ENCODE measurements at regions not wholly inside any gene's neighbourhood (a gene's known extent, or its start where the extent isn't known, plus 50 kb on each side); places are given as distances from the start of the nearest gene placed in this dataset.

DNA sequence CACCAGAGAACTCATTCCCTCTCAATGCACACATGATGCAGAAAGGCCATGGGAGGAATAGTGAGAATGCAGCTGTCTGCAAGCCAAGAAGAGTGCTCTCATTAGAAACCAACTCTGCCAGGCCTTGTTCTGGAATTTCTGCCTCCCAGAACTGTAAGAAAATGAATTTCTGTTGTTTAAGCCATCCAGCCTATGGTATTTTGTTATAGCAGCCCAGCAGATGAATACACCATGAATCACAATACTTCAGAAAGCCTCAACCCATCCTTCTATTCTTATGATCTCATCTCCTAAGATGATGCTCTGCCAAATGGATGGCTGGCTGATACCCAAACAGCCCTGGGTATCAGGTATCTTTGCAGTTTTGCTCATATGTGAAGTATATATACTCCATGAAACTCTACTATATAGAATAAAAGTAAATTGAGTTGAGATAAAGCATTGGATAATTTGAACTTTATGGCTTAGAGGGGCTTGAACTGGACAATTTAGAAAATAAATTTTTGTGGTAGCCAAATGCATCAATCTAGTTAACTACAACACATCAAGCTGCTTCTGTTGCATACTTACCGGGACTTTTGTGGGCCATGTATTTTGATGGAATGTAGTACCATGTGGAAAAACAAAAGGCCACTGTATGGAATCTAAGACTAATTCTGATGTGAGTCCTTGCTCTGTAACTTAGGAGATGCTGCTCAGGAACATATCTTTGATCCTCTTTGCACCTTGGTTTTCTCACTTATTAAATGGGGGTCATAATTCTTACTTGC is 245.9 kb downstream of the HS3ST1 start:
- no peak for DNase-seq (ENCODE audit: low spot score)
- in situ Hi-C loops (cut with MboI; ENCODE audit: low sequenced_read_pairs, unreplicated experiment), result no loop called here
- TF ChIP-seq CTCF (IDR thresholded peaks at IDR 0.05; ENCODE audit: borderline replicate concordance, control extremely low read depth, extremely low read depth, insufficient read depth, missing control alignments), result no peak

GRCh38 chr4:11182031-11182430 is 246.7 kb downstream of the HS3ST1 start:
- TF ChIP-seq CTCF (IDR thresholded peaks at IDR 0.05; ENCODE audit: borderline replicate concordance, control extremely low read depth, extremely low read depth, insufficient read depth, missing control alignments), result no peak
- DNase-seq (ENCODE audit: low spot score), result no peak
- in situ Hi-C loops (cut with MboI; ENCODE audit: low sequenced_read_pairs, unreplicated experiment), result no loop called here

- DNase-seq (ENCODE audit: low spot score), result no peak
- in situ Hi-C loops (cut with MboI; ENCODE audit: low sequenced_read_pairs, unreplicated experiment), result no loop called here
- TF ChIP-seq CTCF (IDR thresholded peaks at IDR 0.05; ENCODE audit: borderline replicate concordance, control extremely low read depth, extremely low read depth, insufficient read depth, missing control alignments), result no peak
Measured at GRCh38 chr4:11179796-11180195, 248.9 kb downstream of the HS3ST1 start.

- DNase-seq (ENCODE audit: low spot score), result no peak
- TF ChIP-seq CTCF (IDR thresholded peaks at IDR 0.05; ENCODE audit: borderline replicate concordance, control extremely low read depth, extremely low read depth, insufficient read depth, missing control alignments), result no peak
- in situ Hi-C loops (cut with MboI; ENCODE audit: low sequenced_read_pairs, unreplicated experiment), result no loop called here
Measured at GRCh38 chr4:11178433-11178832, 250.3 kb downstream of the HS3ST1 start.

DNA sequence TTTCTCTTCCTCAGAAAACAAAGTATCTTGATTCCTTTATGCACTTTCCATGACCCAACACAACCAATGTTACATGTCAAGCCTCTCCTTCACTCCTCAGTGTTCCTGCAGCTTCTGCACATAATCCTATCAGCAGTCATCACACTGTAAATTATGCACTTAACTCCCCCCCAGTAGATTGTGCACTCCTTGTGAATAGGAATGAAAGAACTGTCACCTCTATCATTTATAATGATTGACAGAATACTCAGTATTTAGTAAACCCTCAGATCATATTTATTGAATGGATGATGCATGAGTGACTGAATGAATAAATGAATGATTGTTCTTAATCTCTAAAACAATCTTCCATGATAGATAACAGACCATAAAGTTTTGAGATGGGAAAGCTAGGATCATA is 253.3 kb downstream of the HS3ST1 start:
- no peak for DNase-seq (ENCODE audit: low spot score)
- TF ChIP-seq CTCF (IDR thresholded peaks at IDR 0.05; ENCODE audit: borderline replicate concordance, control extremely low read depth, extremely low read depth, insufficient read depth, missing control alignments), result no peak
- in situ Hi-C loops (cut with MboI; ENCODE audit: low sequenced_read_pairs, unreplicated experiment), result no loop called here

DNA sequence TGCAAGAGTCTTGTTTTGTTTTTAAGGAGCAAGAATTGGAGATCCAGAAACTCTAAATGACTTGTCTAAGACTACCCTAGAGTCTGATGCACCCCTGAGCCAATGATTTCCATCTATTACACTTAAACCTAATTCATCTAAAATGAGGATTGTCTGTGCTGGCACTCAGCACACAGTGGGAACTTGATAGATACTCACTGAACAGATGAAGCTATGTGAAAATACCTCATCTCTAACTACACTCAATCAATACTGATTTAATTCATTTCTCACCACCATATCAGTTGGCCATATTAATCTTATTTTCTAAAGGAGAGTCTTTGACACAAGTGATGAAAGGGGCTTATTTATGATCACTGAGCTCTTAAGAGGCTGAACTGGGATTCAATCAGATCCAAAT is 262.1 kb downstream of the HS3ST1 start:
- TF ChIP-seq CTCF (IDR thresholded peaks at IDR 0.05; ENCODE audit: borderline replicate concordance, control extremely low read depth, extremely low read depth, insufficient read depth, missing control alignments), result no peak
- in situ Hi-C loops (cut with MboI; ENCODE audit: low sequenced_read_pairs, unreplicated experiment), result no loop called here
- DNase-seq (ENCODE audit: low spot score), result no peak
